Jurkat, Clone E6-1 (cell line): ENCODE measurements at regions not wholly inside any gene's neighbourhood (a gene's known extent, or its start where the extent isn't known, plus 50 kb on each side); places are given as distances from the start of the nearest gene placed in this dataset.
"Not testable (repeated sequence)": the region's sequence is repeated elsewhere in the genome, so short reads cannot be mapped to it uniquely, and the experiment has no call there.

Source experiments
- DNase-seq: peaks from one replicate; pipeline ENCODE4 v3.0.0-alpha.2; 2011; ENCODE audit warnings: low read depth, low spot score
- H3K4me3 ChIP-seq: 2 replicates; pipeline ENCODE4 v1.5.1; 2011; ENCODE audit warnings: mild to moderate bottlenecking, low read length, control low read depth, moderate library complexity

DNA sequence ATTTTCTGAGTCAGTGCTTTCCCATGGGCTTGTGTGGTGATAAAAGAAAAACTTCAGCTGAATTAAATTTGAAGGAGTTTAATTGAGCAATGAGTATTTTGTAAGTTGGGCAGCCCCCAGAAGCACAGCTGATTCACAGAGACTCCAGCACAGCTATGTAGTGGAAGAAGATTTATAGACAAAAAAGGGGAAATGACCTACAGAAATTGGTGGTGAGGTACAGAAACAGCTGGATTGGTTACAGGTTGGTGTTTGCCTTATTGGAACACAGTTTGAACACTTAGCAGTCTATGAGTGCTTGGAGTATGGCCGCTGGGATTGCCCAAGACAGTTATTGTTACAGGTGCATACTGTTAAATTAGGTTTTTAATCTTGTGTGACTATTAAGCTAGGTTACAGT, 96.9 kb upstream of the PTPRK start:
- H3K4me3 ChIP-seq = no peak overlapping the region
- no peak for DNase-seq

DNA sequence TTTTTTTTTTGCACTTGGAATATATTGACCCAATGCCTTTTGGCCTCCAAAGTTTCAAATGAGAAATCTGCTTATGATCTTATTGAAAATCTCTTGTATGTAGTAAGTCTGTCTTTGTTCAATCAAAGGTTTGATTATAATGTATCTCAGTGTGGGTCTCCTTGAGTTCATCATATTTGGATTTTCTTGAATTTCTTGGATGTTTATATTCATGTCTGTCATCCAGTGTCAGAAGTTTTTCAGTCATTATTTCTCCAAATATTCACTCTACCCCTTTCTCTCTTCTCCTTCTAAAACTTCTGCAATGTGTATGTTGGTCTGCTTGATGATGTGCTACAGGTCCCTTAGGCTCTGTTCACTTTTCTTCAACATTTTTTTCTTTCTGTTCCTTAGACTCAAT, 95.9 kb upstream of the PTPRK start:
- H3K4me3 ChIP-seq = no peak overlapping the region
- DNase-seq = no peak

GRCh38 chr6:128606611-128607010, 86.2 kb upstream of the PTPRK start:
- no peak overlapping the region for H3K4me3 ChIP-seq
- DNase-seq = no peak

- no peak overlapping the region for H3K4me3 ChIP-seq
- DNase-seq = no peak
Measured at GRCh38 chr6:128605961-128606360, 85.6 kb upstream of the PTPRK start.

DNA sequence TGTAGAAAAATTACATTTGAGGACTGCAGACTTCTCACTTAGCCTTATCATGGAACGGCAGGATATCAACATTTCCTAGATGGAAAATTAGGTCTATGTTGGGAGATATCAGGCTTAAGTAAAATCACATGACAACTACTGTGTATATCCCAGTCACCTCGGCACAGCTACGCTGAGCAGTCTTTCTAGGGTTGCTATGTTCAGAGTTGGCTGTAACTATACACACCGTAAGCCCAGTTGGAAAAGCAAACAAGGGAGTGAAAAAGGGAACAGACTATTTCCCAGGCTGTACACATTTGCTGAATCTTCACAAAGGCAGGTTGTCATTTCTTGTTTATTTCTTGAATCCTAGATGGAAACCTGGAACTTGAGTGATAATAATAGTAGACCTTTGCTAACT, 80.7 kb upstream of the PTPRK start:
- no peak overlapping the region for H3K4me3 ChIP-seq
- DNase-seq = no peak

GRCh38 chr6:128600397-128600951, 80.1 kb upstream of the PTPRK start:
- H3K4me3 ChIP-seq = no peak overlapping the region
- DNase-seq = peak; percentile 63

DNA sequence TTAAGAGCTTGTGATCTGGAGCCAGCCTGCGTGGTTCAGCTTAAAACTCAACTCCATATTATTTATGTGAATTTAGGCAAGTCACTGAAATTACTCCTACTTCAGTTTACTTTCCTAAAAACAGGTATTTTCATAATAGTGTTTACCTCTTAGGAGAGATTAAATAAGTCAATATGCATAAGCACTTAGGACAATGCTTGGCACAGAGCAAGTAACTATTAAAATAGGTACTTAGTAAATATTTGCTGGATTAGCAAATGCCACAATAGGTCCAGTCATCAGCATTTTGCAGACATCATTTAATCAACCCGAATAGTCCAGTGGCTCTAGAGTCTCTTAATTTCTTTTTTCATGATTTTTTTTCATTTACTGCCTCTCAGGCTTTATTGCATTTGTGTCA, 78.6 kb upstream of the PTPRK start:
- H3K4me3 ChIP-seq = no peak overlapping the region
- no peak for DNase-seq

- peak; percentile 29 for DNase-seq
- H3K4me3 ChIP-seq = no peak overlapping the region
Measured at GRCh38 chr6:128598571-128598970, 78.2 kb upstream of the PTPRK start.

- no peak for DNase-seq
- H3K4me3 ChIP-seq = no peak overlapping the region
Measured at GRCh38 chr6:128597956-128598355, 77.6 kb upstream of the PTPRK start.

DNA sequence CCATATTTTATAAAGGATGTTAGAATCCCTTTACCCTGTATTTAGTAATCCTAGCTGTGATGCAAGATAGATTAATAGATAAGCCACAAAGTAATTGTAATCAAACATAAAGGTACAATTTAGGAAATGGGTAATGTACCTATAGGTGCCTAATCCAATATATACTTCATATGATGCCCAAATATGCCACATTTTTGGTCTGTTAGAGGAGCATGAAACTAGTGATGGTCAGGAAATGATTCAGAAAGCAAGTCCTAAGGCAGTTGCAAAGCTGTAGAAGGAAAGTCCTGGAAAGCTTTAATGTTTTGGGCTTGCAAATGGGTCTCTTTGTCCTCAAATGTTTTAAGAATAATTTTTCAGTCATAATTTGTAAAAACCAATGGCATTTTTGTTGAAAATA, 76.6 kb upstream of the PTPRK start:
- no peak for DNase-seq
- H3K4me3 ChIP-seq = no peak overlapping the region

GRCh38 chr6:128595544-128595943, 75.1 kb upstream of the PTPRK start:
- H3K4me3 ChIP-seq = no peak overlapping the region
- no peak for DNase-seq

- DNase-seq = no peak
- no peak overlapping the region for H3K4me3 ChIP-seq
Measured at GRCh38 chr6:128586095-128586494, 65.7 kb upstream of the PTPRK start.

- no peak for DNase-seq
- H3K4me3 ChIP-seq = no peak overlapping the region
Measured at GRCh38 chr6:128580224-128581110, 60.1 kb upstream of the PTPRK start.

GRCh38 chr6:128575254-128575653, 54.9 kb upstream of the PTPRK start:
- not testable (repeated sequence) for DNase-seq, H3K4me3 ChIP-seq

GRCh38 chr6:128574402-128574801, 54.0 kb upstream of the PTPRK start:
- H3K4me3 ChIP-seq = no peak overlapping the region

DNA sequence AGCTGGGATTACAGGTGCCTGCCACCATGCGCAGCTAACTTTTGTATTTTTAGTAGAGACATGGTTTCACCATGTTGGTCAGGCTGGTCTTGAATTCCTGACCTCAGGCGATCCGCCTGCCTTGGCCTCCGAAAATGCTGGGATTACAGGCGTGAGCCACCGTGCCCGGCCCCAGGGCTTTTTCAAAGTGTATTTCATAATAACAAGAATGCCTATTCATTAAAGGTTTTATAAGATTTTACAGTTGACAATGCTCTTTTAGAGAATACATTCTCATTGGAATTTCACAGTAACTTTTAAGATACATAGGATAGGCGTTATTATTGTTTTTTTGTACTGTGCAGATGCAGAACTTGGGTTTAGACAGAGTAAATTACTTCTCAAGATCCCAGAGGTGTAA, 52.6 kb upstream of the PTPRK start:
- DNase-seq = no peak
- H3K4me3 ChIP-seq = no peak overlapping the region

More at GRCh38 chr6:128574402-128574801, 54.0 kb upstream of the PTPRK start:
- DNase-seq = no peak

- DNase-seq = no peak
- H3K4me3 ChIP-seq = no peak overlapping the region
Measured at GRCh38 chr6:128572294-128572693, 51.9 kb upstream of the PTPRK start.

DNA sequence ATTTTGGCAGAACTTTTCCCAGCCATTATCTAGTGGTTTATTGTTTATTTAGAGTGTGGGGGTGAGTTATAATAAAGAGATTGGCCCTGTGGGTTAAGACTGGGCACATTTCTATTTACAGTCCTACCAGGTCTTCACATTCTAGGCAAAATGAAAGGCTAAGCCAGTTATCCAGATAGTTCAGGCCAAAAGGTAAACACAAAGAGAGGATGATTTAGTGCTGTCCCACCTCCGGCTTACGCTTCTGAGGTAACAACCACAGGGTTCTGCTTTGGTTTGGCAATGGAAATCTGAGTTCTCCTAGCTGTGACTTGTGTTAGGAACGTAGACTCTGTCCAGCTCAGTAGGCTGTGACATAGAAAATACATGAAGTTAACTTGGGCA, 50.3 kb upstream of the PTPRK start:
- H3K4me3 ChIP-seq = no peak overlapping the region
- DNase-seq = no peak

GRCh38 chr6:128569732-128570679, 49.6 kb upstream of the PTPRK start:
- no peak overlapping the region for H3K4me3 ChIP-seq
- no peak for DNase-seq
